GM18508 (cell line): ENCODE measurements at regions not wholly inside any gene's neighbourhood (a gene's known extent, or its start where the extent isn't known, plus 50 kb on each side); places are given as distances from the start of the nearest gene placed in this dataset.

Source experiments
- ATAC-seq: cut with Tn5 transposase; IDR thresholded peaks from one replicate; pipeline ENCODE4 v1.9.1; 2021; ENCODE audit warnings: moderate number of reproducible peaks; ENCODE audit not compliant: insufficient read depth, unreplicated experiment

GRCh38 chr9:115169003-115169402, 51.0 kb upstream of the TNC start:
- no peak for ATAC-seq

GRCh38 chr9:115170358-115171073, 52.6 kb upstream of the TNC start:
- ATAC-seq: no peak

- no peak for ATAC-seq
These were observed 54.0 kb upstream of the TNC start for GRCh38 chr9:115171921-115172388.

- no peak for ATAC-seq
These were observed 64.3 kb upstream of the TNC start for GRCh38 chr9:115182264-115182663.

- no peak for ATAC-seq
These were observed 65.5 kb upstream of the TNC start for GRCh38 chr9:115183436-115183835.

- ATAC-seq: no peak
These were observed 71.7 kb upstream of the TNC start for GRCh38 chr9:115189686-115190085.

- ATAC-seq: no peak
These were observed 73.7 kb upstream of the TNC start for GRCh38 chr9:115191667-115192066.

GRCh38 chr9:115192280-115192679, 74.3 kb upstream of the TNC start:
- ATAC-seq: no peak

- no peak for ATAC-seq
These were observed 75.0 kb upstream of the TNC start for GRCh38 chr9:115192835-115193525.

- no peak for ATAC-seq
These were observed 75.8 kb upstream of the TNC start for GRCh38 chr9:115193777-115194176.

GRCh38 chr9:115194216-115194615, 76.3 kb upstream of the TNC start:
- no peak for ATAC-seq

GRCh38 chr9:115195912-115196311, 78.0 kb upstream of the TNC start:
- no peak for ATAC-seq

- no peak for ATAC-seq
These were observed 79.0 kb upstream of the TNC start for GRCh38 chr9:115196919-115197318.

GRCh38 chr9:115198001-115198400, 80.0 kb upstream of the TNC start:
- no peak for ATAC-seq

GRCh38 chr9:115200711-115201505, 83.0 kb upstream of the TNC start:
- ATAC-seq: no peak

- no peak for ATAC-seq
These were observed 84.2 kb upstream of the TNC start for GRCh38 chr9:115202181-115202580.

- ATAC-seq: no peak
These were observed 85.2 kb upstream of the TNC start for GRCh38 chr9:115202960-115203751.

- ATAC-seq: peak; percentile 30
These were observed 87.0 kb upstream of the TNC start for GRCh38 chr9:115204904-115205453.

GRCh38 chr9:115207003-115207836, 89.3 kb upstream of the TNC start:
- ATAC-seq: no peak
